ENCODE measurements at regions not wholly inside any gene's neighbourhood (a gene's known extent, or its start where the extent isn't known, plus 50 kb on each side); places are given as distances from the start of the nearest gene placed in this dataset.

- TF ChIP-seq EZH2phosphoT487 (IDR thresholded peaks at IDR 0.05; ENCODE audit: borderline replicate concordance) (no peak), CBX3 (IDR thresholded peaks at IDR 0.05; ENCODE audit: low read depth) (no peak), ZFX (IDR thresholded peaks at IDR 0.05) (no peak), ATF3 (IDR thresholded peaks at IDR 0.05) (no peak), FOSL1 (IDR thresholded peaks at IDR 0.05; ENCODE audit: low read depth) (no peak), RAD21 (IDR thresholded peaks at IDR 0.05; ENCODE audit: low read depth) (no peak), SRF (IDR thresholded peaks at IDR 0.05; ENCODE audit: low read depth) (no peak), ELF1 (IDR thresholded peaks at IDR 0.05; ENCODE audit: borderline replicate concordance, low read depth) (no peak), EGR1 (IDR thresholded peaks at IDR 0.05; ENCODE audit: low read depth) (no peak), POLR2AphosphoS5 (IDR thresholded peaks at IDR 0.05; ENCODE audit: low read depth, low read length) (no peak), TCF7L2 (IDR thresholded peaks at IDR 0.05; ENCODE audit: borderline replicate concordance, extremely low read depth, insufficient read depth, insufficient read length) (no peak)
- TF ChIP-seq, protein P1, sequence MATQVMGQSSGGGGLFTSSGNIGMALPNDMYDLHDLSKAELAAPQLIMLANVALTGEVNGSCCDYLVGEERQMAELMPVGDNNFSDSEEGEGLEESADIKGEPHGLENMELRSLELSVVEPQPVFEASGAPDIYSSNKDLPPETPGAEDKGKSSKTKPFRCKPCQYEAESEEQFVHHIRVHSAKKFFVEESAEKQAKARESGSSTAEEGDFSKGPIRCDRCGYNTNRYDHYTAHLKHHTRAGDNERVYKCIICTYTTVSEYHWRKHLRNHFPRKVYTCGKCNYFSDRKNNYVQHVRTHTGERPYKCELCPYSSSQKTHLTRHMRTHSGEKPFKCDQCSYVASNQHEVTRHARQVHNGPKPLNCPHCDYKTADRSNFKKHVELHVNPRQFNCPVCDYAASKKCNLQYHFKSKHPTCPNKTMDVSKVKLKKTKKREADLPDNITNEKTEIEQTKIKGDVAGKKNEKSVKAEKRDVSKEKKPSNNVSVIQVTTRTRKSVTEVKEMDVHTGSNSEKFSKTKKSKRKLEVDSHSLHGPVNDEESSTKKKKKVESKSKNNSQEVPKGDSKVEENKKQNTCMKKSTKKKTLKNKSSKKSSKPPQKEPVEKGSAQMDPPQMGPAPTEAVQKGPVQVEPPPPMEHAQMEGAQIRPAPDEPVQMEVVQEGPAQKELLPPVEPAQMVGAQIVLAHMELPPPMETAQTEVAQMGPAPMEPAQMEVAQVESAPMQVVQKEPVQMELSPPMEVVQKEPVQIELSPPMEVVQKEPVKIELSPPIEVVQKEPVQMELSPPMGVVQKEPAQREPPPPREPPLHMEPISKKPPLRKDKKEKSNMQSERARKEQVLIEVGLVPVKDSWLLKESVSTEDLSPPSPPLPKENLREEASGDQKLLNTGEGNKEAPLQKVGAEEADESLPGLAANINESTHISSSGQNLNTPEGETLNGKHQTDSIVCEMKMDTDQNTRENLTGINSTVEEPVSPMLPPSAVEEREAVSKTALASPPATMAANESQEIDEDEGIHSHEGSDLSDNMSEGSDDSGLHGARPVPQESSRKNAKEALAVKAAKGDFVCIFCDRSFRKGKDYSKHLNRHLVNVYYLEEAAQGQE (IDR thresholded peaks at IDR 0.05; ENCODE audit: low read depth) = no peak
- no peaks in the 10 kb centered on the region for H4K20me1 ChIP-seq (ENCODE audit: insufficient read depth)
- CTCF ChIA-PET = no interaction called here
- no peak overlapping the region for H3K4me2 ChIP-seq (ENCODE audit: low read length)
- H3K9me2 ChIP-seq (ENCODE audit: insufficient read depth) = no peaks in the 10 kb centered on the region
- DNase-seq (ENCODE audit: low read depth, low spot score) (no peak), ATAC-seq (no peak)
- no peaks in the 10 kb centered on the region for H3K36me3 ChIP-seq (ENCODE audit: control insufficient read depth in 1 of 2, insufficient read depth in 2 of 2, low read length in 2 of 2)
- H3K4me1 ChIP-seq (ENCODE audit: control insufficient read depth in 1 of 2, insufficient read depth in 2 of 2, low read length in 2 of 2) = no peaks in the 10 kb centered on the region
- no peak overlapping the region for H3K4me3 ChIP-seq (replicated peaks in 1 of 2; ENCODE audit: low read depth in 1 of 2, low read length in 2 of 2)
- no peaks in the 10 kb centered on the region for H3K79me2 ChIP-seq (ENCODE audit: insufficient read depth, low read length)
- H2AFZ ChIP-seq (ENCODE audit: low read depth, low read length, poor library complexity, severe bottlenecking) = no peak overlapping the region
- H3K9me3 ChIP-seq (ENCODE audit: control insufficient read depth in 1 of 2, insufficient read depth in 1 of 2, low read depth in 1 of 2, low read length in 2 of 2) = no peaks in the 10 kb centered on the region
- POLR2A ChIA-PET = no interaction called here
- BruUV-seq (replicated peaks) = no TSS peak
- no peaks in the 10 kb centered on the region for H3K27me3 ChIP-seq (ENCODE audit: insufficient read depth, low read length)
- RAD21 ChIA-PET (ENCODE audit: low non-redundant PET in 1 of 2, low total read pairs in 2 of 2, uncharacterized antibody in 2 of 2, unreplicated experiment in 2 of 2) = no interaction called here
- intact Hi-C loops (cut with micrococcal nuclease) = no loop called here
- H3K27ac ChIP-seq (ENCODE audit: low read depth, low read length) = no peak overlapping the region
- no peak overlapping the region for H3K9ac ChIP-seq (ENCODE audit: low read length)
Measured at GRCh38 chr14:51317373-51317772, 77.3 kb downstream of the TMX1 start.
